D341Med (cell line): ENCODE measurements at regions not wholly inside any gene's neighbourhood (a gene's known extent, or its start where the extent isn't known, plus 50 kb on each side); places are given as distances from the start of the nearest gene placed in this dataset.
"Not testable (repeated sequence)": the region's sequence is repeated elsewhere in the genome, so short reads cannot be mapped to it uniquely, and the experiment has no call there.

Experiments
- DNase-seq: peaks from one replicate; pipeline ENCODE4 v3.0.0; 2012; ENCODE audit warnings: low spot score

- not testable (repeated sequence) for DNase-seq
Observed at GRCh38 chr4:9505341-9505740, 61.1 kb downstream of the DEFB131A start.

DNA sequence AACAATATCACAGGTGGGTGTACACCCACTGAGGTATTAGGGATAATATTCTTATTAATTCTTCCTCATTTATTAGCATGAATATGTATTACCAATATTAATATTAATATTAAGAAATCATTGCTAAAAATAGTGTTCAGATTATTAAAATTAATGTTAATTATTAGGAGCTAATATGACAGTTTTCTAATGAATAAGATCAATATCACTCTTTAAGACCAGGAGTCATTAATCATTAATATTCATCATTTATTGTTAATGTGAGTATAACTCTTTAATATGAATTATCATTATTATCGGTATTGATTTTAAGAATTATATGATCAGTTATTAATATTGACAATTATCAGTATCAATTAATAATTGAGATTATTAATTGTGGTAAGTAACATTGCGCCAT is 62.5 kb downstream of the DEFB131A start:
- DNase-seq: not testable (repeated sequence)

GRCh38 chr4:9512941-9513340 is 68.7 kb downstream of the DEFB131A start:
- not testable (repeated sequence) for DNase-seq

GRCh38 chr4:9519631-9520030 is 75.4 kb downstream of the DEFB131A start:
- DNase-seq: not testable (repeated sequence)

- DNase-seq: not testable (repeated sequence)
Observed at GRCh38 chr4:9522903-9523302, 78.7 kb downstream of the DEFB131A start.

DNA sequence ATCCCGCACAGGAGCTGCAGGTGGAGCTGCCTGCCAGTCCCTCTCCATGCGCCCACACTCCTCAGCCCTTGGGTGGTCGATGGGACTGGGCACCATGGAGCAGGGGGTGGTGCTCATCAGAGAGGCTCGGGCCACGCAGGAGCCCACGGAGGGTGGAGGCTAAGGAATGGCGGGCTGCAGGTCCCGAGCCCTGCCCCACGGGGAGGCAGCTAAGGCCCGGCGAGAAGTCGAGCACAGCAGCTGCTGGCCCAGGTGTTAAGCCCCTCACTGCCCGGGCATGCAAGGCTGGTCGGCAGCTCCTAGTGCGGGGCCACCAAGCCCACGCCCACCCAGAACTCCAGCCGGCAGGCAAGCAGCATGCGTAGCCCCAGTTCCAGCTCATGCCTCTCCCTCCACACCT is 80.2 kb downstream of the DEFB131A start:
- not testable (repeated sequence) for DNase-seq

DNA sequence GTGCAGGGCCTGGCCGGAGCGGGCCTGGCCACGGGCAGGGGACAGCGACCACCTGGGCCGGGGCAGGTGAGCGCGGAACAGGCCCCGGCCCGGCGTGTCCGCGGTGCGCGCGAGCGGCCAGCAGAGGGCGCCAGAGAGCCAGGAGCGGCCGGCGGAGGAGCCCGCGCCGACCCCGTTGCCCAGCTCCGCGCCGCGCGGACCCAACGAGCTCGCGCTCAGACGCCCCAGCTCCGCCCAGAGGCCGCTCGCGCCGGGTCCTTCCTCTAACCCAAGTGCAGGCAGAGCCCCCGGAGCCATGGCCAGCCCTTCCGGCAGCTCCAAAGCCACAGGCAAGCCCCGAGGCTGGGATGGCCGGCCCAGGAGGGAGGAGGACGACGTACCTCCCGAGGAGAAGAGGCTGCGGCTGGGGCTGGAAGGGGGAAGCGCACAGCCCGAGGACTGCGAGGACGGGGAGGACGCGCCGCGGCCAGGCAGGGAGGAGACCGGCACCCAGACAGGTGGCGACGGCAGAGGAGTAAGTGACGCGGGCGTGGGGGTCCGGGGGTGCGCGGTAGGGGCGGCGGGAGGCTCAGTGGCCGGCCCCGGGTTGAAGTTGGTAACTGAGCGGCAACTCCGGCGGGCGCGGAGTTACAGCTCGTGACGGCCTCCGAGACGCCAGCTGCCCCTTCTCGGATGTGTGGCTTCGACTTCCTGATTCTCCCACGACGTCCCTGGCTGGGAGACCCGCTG is 88.1 kb downstream of the DEFB131A start:
- DNase-seq: peak; percentile 89

- not testable (repeated sequence) for DNase-seq
Observed at GRCh38 chr4:9532863-9533192, 88.6 kb downstream of the DEFB131A start.

DNA sequence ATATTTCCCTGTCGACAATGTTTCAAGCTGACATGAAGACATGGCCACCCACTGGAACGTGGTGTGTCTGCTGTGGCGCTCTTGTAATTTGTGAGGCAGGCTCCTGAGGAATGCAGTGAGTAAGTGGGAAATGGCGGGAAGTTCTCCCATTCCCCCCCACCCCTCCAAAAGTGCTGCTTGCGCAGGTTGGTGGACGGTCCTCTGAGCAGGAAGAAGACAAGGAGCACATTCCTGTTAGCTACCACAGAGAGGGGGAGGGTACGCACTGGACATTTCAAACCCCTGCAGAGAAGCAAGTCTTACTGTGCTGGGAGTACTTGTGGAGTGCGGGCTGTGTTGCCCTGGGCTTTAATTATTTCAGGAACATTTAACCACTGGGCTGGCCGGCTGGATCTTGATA is 92.9 kb downstream of the DEFB131A start:
- not testable (repeated sequence) for DNase-seq

- DNase-seq: not testable (repeated sequence)
Observed at GRCh38 chr4:9539939-9540520, 95.8 kb downstream of the DEFB131A start.

- not testable (repeated sequence) for DNase-seq
Observed at GRCh38 chr4:9541388-9541915, 97.2 kb downstream of the DEFB131A start.

GRCh38 chr4:9544851-9545250 is 100.6 kb downstream of the DEFB131A start:
- not testable (repeated sequence) for DNase-seq

DNA sequence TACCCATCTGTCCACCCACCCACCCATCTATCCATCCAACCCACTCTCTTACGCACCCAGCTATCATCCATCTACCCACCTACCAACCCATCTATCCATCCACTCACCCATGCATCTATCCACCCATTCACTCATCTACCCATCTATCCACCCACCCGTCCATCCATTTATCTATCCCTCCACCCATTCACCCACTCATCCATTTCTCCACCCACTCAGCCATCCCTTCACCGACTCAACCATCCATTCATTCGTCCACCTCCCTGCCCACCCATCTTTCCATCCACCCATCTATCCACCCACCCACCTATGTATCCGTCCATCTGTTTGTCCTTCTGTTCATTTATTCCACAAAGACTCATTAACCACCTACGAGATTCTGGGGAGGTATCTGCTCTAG is 103.3 kb downstream of the DEFB131A start:
- not testable (repeated sequence) for DNase-seq

DNA sequence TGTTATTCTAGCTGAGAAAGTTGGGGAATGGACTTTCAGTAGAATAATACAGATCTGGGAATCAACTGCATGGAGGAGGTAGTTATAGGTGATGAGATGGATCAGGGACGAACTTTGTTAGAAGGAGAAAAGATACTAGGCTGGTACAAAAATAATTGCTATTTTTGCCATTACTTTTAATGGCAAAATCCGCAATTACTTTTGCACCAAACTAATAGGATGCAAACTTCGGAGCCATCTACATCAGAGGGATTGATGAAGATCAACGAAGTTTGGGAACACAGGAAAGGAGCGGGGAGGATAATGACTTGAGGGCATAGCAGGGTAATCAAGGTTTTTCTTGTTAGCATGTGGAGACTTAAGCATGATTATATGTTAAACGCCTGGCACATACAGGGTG is 111.9 kb downstream of the DEFB131A start:
- not testable (repeated sequence) for DNase-seq

GRCh38 chr4:9577869-9578268 is 133.7 kb downstream of the DEFB131A start:
- not testable (repeated sequence) for DNase-seq

DNA sequence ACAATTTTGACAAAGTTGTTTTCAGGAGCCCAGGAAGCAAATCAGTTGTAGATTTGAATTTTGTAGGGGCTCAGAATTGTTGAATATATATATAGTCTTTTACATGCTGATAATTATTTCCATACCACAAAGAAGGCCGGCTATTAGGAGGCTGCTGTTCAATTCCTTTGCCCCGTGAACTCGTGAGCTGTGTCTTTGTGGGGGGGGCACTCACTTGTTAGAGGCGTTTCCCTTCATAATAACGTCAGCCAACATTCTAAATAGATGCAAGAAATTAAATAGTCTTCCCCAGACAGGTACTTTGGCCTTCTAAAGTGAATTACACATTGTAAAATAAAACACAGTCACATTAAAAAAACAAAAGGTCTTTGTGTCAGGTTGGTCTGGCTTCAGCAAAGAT is 138.7 kb downstream of the DEFB131A start:
- DNase-seq: not testable (repeated sequence)

GRCh38 chr4:9592010-9592409 is 147.8 kb downstream of the DEFB131A start:
- DNase-seq: no peak

- no peak for DNase-seq
Observed at GRCh38 chr4:9594948-9595347, 150.7 kb downstream of the DEFB131A start.

GRCh38 chr4:9595531-9595930 is 151.3 kb downstream of the DEFB131A start:
- not testable (repeated sequence) for DNase-seq

DNA sequence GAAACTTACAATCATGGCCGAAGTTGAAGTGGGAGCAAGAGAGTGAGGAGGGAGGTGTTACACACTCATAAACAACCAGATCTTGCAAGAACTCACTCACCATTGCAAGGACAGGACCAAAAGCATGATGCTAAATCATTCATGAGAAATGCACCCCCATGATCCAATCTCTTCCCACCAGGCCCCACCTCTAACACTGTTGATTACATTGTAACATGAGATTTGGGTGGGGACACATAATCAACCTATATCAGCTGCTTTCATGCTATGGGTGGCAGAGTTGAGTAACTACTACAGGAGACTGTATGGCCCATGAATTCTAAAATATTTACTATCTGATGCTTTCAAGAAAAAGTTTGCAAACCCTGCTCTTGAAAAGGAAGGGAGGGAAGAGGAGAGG is 155.1 kb downstream of the DEFB131A start:
- DNase-seq: no peak

DNA sequence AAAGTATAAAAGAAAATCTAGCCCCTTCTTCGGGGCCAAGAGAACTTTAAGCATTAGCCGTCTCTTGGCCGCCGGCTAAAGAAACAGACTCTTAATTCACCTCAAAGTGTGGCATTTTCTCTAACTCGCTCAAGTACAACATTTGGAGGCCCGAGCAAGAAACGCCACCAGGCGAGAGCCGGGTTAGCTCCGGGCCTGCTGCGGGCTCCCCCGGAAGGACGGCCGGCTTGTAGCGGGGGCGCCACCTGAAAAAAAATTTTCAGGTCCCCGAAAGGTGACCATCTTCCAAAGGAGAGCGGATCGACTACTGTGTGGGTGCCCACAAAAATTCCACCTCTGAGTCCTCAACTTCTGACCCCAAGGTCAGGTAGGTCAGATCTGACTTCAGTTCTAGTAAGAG is 156.0 kb downstream of the DEFB131A start:
- DNase-seq: no peak

- DNase-seq: no peak
Observed at GRCh38 chr4:9602389-9602914, 158.2 kb downstream of the DEFB131A start.
